ENCODE measurements at regions not wholly inside any gene's neighbourhood (a gene's known extent, or its start where the extent isn't known, plus 50 kb on each side); places are given as distances from the start of the nearest gene placed in this dataset.

- no peak for DNase-seq
These were observed 752.9 kb upstream of the CT83 start for GRCh38 chrX:117215683-117216082.

- DNase-seq = no peak
These were observed 733.7 kb upstream of the CT83 start for GRCh38 chrX:117196481-117196880.

GRCh38 chrX:117147249-117147648, 684.5 kb upstream of the CT83 start:
- DNase-seq = no peak

GRCh38 chrX:117138070-117138469, 675.3 kb upstream of the CT83 start:
- no peak for DNase-seq

- no peak for DNase-seq
These were observed 672.2 kb upstream of the CT83 start for GRCh38 chrX:117134983-117135382.

GRCh38 chrX:117120700-117121099, 657.9 kb upstream of the CT83 start:
- DNase-seq = no peak

- no peak for DNase-seq
These were observed 633.8 kb upstream of the CT83 start for GRCh38 chrX:117096528-117096927.

- no peak for DNase-seq
These were observed 632.6 kb upstream of the CT83 start for GRCh38 chrX:117095393-117095792.

- DNase-seq = no peak
These were observed 631.4 kb upstream of the CT83 start for GRCh38 chrX:117094149-117094548.

- no peak for DNase-seq
These were observed 630.5 kb upstream of the CT83 start for GRCh38 chrX:117093319-117093718.

GRCh38 chrX:117092641-117093040, 629.9 kb upstream of the CT83 start:
- no peak for DNase-seq

- no peak for DNase-seq
These were observed 600.4 kb upstream of the CT83 start for GRCh38 chrX:117063224-117063623.

- DNase-seq = no peak
These were observed 597.1 kb upstream of the CT83 start for GRCh38 chrX:117059848-117060247.

GRCh38 chrX:117053260-117053659, 590.5 kb upstream of the CT83 start:
- no peak for DNase-seq

GRCh38 chrX:117038918-117039440, 576.2 kb upstream of the CT83 start:
- DNase-seq = no peak

- DNase-seq = no peak
These were observed 547.5 kb upstream of the CT83 start for GRCh38 chrX:117010243-117010642.

- DNase-seq = no peak
These were observed 540.2 kb upstream of the CT83 start for GRCh38 chrX:117002981-117003380.

GRCh38 chrX:116975517-116975916, 512.7 kb upstream of the CT83 start:
- no peak for DNase-seq

- DNase-seq = no peak
These were observed 509.6 kb upstream of the CT83 start for GRCh38 chrX:116972362-116972761.

- peak; percentile 2 for DNase-seq
These were observed 499.3 kb upstream of the CT83 start for GRCh38 chrX:116961872-116962582.

GRCh38 chrX:116930311-116930710, 467.5 kb upstream of the CT83 start:
- peak; percentile 2 for DNase-seq

GRCh38 chrX:116897526-116897925, 434.8 kb upstream of the CT83 start:
- DNase-seq = no peak

GRCh38 chrX:116881961-116882360, 419.2 kb upstream of the CT83 start:
- no peak for DNase-seq

GRCh38 chrX:116873671-116874070, 410.9 kb upstream of the CT83 start:
- no peak for DNase-seq

- no peak for DNase-seq
These were observed 410.2 kb upstream of the CT83 start for GRCh38 chrX:116872931-116873330.

Data from right kidney (tissue), 1 donor.